GM21619 (cell line): ENCODE measurements at regions not wholly inside any gene's neighbourhood (a gene's known extent, or its start where the extent isn't known, plus 50 kb on each side); places are given as distances from the start of the nearest gene placed in this dataset.

Experiments used
- ATAC-seq: cut with Tn5 transposase; IDR thresholded peaks from one replicate; pipeline ENCODE4 v1.9.1; 2021; ENCODE audit not compliant: unreplicated experiment

DNA sequence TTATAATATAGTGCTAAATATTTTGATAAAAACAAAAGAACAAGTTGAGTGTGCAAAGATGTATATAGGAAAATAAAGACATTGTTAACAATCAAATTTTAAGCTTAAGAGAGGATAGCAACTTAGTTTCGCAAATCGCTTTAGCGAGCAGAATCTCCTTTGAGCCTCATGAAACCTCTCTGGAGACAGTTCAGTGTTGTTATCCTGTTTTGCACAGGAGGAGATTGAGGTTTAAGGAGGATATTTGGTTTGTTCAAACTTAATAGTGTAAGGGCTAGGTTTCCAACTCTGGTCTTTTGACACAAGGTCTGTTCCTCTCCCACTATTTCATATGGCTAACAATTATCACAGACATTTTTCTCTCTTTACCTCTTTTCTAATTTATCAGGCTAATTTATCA, 1848.5 kb upstream of the TENM3 start:
- no peak for ATAC-seq

DNA sequence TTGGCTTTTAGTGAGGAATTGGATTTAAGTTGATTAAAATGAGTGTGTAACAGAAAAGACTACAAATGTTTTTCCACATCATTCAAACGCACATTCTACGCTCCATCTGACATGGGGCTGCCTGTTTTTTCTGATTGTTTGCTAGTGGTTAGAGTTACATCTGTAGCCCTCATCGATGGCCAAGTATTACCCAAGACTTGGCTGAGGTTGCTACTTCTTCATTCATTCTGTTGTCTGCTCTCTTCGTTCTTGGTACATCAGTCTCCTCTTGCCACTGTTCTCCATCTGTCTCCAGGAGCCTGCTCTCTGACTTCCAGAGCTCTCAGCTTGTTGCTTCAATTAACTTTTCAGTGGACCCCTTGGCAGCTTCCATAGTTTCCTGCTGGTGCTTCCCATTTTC, 1844.6 kb upstream of the TENM3 start:
- no peak for ATAC-seq

DNA sequence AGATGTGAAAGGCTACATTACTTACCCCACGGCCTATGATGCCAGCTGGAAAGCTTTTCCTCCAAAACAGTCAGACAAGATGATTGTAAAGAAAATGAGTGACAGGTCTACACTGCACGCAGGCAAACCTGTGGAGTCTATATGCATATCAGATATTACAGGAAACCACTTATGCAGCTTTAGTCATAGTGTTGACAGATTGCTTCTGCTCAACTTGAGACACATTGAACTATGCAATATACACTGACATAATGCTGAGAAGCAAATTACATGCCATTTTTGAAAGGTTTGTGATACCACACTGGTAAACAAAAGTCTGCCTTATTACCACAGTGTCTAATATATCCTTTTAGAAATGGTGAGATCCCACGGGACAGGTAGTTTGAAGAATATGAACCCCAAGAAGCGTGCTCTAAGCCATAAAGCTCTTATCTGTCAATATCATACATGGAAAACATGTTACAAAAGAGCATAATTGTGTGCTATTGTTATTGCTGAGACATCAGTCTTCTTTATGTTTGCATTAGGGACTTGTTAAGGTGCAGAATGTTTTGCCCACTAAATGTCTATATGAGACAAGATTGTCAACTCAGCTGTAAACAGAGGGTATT, 1835.8 kb upstream of the TENM3 start:
- ATAC-seq: no peak

DNA sequence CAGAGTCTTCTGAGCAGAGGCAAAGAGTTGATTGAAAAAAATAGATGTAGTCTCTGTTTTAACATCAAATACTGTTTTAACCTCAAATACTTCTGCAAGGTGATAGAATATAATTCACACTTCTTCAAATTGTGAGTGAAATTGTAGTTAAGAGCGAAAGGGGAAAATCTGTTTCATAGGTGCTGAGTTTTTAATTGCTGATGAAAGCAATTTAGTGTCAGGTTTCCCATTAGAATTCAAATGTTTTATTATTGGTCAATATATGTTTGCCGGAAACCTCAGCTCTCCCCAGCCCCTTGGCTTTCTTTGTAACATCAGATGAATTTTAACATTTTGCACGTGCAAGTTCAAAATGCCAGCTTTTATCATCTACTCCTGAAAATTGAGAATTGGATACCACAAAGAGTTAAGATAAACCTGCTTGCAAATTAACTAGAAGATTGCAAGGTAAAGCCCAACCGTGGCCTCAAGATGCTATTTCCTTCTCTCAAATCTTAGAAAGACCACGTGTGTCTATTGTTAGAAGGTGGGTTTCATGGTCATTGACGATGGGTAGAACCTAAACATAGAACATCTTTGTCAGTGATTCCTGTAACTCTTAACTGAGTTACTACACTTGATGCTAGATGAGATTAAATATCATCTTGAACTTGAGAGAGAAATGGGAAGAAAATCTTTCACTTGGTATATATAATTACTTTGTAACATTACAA, 1824.2 kb upstream of the TENM3 start:
- no peak for ATAC-seq

DNA sequence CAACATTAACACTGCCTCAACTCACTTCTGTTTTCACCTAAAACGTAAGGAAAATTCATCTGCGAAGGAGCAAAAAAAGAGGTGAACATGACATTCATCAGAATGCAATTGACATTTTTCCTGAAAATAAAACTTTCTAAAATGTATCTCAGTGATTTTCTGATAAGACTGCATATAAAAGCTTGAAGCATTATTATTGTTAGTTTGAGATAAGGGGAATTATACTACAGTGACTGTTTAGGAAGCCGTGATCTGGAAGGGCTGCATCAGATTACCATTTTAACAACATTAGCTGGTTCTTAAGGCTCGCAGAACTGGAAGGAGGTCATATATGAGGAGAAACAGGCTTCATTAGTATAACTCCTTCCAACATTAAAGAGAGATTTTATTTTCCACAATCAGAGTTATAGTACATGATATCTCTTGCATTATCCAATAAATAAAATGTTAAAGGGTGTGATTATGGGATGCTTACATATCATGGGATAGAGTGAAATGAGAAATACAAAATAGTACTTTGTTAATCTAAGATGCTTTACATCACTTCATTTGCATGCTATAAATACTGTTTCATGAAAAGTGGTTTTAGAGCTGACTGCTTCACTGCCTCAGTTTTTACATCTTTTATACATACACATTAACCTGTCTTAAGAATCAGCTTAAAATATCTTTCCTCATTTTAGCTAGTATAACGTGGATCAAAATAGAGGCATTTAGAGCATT, 1820.1 kb upstream of the TENM3 start:
- no peak for ATAC-seq

DNA sequence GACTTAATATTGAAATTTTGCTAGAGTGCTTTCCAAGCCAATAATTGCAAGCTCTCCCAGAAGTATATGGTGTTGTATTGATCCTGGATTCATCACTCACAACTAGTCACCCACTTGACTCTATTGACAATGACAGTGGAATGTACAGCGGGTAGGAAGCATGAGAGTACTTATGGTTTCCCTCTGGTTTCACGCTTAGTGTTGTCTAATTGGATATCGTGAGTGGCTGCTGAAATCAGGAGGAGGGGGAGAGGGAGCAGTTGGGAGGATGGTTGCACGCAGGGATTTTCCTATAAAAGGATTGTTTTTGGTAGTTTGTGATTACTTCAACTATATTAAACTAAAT, 1819.5 kb upstream of the TENM3 start:
- ATAC-seq: no peak

DNA sequence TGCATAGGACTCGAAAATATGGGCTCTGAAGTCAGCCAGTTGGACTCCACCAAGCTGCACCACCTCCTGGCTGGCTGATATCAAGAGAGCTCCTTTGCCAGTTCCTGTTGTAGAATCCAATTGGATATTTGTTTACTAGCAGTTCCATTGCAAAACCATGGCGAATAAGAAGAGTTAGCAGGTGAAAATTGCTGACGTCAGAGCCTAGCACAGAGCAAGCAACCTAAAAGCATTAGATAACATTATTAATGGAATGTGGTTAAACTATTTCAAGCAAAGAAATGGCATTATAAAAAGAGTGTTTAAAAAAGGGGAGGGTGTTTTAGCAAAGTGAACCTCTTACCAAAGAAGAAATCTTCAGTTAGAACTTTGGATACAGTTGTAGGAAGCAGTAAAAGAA, 1816.3 kb upstream of the TENM3 start:
- ATAC-seq: no peak

DNA sequence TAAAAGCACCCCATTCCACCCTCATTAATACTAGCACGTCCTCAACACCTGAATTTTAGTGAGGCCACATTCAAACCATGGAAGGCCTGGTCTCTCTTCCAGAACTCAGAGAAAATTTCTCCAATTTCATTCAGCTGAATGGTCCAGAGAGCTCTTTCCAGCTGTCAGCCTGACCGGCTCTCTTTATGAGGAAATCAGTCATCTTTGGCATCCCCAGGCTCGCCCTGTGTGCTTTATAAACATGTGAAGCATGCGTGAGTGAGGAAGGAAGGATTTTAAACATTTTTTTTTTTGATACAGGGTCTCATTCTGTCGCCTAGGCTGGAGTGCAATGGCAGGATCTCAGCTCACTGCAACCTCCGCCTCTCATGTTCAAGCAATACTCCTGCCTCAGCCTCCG, 1812.9 kb upstream of the TENM3 start:
- no peak for ATAC-seq

DNA sequence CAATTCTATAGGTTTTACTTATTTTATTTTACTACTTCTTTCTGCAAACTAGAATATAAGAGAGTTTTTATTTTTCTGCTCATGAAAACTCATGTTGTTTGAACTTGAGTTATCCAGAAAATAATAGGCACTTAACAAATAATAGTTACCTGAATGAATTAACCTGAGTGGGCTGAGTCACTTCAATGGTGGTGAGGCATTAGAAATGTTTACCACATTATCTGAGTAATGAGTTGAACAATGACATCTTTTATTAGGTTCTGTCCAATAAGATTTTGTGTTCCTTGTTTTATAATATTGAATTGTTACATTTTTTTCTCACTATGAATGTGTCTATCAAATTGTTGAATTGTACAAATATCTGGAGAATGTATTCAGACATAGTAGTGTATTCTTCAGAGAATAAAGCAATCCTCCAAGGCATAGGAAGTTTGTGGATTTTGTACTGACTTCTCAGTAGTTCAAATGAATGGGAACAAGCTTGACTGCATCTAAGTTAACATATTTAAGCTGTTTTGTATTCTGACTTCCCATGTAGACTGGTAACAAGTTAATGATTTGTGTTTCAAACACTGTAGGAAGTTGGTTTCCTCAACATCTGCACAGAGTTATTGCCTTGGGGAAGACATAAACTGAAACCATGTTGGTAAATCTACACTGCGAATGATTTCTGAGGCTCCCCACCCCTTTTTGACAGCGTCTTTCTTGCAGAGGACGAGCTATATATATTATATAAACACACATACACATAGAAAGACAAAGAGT, 1808.9 kb upstream of the TENM3 start:
- ATAC-seq: peak; percentile 90

DNA sequence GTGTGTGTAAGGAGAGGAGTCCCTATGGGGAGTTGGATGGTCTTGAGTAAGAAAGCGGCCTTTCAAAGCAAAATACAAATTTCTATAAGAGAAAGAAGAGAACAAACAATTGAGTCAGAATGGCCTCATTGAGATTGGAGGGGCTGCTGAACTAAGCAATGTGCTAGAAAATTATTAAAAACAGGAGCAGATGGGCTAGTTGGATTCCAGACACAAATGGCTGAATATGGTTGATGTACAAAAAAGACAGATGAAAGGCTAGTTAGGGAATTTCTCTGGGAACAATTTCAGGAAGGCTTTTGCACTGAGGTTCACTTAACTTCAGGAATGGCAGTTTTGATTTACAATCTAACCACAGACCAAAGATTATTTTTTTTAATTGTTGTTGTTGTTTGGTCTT, 1806.8 kb upstream of the TENM3 start:
- ATAC-seq: no peak

DNA sequence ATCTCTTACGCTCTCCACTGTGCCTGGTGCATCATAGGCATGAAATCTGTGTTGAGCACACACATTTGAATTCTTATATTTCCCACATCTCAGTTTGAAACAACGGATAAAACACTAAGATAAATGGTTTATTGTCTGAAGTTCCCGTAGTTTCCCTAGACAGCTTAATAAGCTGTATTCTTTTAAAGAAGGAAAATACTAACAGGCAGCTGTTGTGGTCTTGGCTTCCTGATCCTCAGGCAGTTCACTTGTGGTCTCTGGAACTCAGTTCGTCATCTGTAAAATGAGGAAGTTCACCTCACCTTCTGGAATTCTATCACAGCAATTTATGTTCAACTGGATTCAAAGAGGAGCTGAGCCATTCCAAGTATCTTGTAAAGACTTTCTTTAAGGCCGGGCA, 1805.6 kb upstream of the TENM3 start:
- ATAC-seq: no peak

DNA sequence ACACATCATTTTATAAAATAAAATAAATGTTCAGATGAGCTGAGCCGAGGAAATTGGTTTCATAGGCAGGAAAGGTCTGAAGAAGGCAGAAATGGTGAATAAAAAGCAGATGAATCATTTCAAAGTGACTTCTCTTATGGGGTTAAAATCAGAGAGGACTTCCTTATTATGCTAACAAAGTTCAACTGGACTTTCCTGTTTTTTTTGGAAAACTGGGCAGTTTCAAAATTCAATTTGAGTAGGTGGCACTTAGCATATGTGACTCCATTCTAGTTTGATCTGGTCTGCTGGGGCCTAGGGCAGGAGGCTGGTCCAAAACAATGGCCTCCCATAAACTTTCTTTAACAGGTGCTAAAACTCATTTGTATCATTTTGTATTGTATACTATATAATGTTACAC, 1794.9 kb upstream of the TENM3 start:
- ATAC-seq: no peak

DNA sequence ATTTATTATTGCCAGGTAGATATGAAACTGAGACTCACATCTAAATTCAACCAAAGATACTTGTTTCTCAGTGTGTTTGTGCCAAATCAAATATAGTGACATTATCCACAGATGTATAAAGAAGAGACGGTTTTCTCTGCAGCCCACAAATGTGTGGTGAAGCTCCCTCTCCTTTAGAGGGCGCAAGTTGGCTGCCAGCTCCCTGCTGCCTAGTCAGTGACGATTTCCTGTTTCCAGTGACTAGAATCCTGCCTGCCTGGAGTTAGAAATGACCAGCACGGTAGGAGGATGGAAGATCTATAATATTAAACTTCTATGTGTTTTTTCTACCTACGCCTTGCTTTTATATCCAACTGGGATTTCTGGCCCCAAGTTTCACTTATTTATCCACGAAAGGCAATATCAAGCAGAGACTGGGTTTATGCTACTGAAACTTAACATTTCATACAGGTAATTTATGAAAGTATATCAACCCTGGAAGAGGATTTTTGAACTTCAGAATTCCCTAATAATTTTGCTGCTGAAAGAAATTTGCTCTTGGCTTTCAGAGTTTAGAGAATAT, 1793.7 kb upstream of the TENM3 start:
- ATAC-seq: peak; percentile 78

DNA sequence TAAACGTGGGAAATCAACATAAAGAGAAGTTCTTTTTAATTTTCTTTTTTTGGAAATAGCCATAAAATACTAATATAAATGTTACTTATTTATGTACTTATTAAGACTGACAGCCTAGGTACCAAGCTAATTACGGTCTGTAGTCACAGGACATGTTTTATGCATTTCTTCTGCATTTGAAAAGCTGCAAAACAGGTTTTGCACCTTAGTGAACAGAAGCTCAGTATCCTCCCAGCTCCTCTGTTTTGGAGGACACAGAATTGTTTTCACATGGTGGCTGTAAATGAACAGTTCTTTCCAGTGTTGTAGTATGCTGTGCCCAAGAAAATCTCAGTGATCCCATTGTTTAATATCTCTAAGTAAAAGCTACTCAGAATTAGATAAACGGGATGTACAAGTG, 1788.0 kb upstream of the TENM3 start:
- no peak for ATAC-seq

DNA sequence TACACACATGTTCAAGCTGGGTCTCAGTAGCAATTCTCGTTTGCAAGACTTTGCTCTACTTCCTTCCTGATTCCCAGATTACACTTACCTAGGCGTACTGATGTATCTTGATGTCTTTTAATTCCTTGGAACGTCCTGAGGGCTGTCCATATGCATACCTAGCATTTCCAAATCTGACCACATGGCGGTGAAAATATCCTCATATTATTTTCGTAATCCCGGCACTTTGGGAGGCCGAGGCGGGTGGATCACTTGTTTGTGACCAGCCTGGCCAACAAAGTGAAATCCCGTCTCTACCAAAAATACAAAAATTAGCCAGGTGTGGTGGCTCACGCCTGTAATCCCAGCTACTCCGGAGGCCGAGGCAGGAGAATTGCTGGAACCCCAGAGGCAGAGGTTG, 1786.3 kb upstream of the TENM3 start:
- ATAC-seq: no peak

DNA sequence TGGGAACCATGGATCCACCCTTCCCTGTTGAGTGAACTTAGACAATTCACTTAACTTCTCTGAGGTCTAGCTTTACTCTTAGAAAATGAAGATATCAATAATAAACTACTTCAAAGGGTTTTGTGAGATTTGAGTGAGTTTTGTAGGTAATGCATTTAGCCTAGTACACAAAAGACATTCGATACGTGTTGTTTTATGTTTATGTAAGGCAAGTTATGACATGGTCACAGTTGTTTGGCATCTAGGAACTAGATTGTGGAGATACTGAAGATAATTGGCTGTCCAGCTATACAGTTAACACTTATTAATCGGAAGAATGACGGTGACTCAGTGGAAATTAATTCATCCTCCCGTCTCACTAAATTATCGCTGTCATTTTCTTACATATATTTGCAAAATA, 1781.1 kb upstream of the TENM3 start:
- no peak for ATAC-seq

DNA sequence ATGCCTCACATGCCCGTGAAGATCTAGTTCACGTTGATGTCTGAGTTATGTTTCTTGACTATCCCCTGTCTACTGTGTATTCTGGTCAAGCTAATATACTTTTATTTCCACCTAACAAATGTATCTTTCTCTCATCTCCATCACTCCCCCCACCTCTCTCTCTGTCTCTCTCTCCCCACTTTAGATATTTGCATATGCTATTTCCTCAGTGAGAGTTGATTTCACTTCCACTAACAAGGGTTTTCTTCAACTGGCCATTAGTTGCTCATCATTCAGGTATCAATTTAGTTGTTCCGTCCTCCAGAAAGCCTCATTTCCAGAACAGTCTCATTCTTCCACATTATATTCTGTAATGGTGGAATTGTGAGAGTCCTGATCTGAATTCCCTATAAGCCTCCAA, 1777.8 kb upstream of the TENM3 start:
- ATAC-seq: no peak

DNA sequence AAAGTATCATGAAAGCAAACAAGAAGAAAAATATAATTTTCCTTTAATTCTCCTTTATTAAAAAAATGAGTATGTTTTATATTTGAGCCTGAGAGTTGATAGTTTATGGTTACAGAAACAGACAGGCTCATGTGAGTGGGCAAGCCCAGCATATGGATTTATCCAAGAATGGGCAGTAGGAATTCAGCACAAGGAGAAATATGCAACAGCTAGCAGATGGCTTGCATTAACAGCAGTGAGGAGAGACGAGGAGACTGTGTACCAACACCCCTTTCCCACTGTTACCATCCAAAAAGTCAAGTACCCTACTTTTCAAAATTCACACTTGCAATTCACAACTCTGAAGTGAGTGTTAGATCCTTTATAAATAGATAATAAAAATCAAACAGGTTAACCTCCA, 1760.2 kb upstream of the TENM3 start:
- no peak for ATAC-seq

DNA sequence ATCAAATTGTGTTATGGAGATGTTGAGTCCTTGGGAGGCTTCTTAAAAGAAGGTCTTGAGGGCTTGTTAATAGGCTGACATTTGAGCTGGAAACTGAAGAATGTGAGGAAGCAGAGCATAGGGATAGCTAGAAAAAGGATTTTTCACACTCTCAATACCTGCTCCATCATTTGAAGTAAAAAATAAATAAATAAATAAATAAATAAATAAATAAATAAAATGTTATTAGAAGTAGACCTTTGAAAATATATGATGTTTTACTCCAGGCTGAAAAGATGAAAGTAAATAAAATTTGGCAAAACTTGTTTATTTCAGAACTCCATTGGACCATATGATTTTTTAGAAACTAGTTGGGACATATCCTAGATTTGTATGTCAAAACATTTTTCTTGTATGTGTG, 1757.8 kb upstream of the TENM3 start:
- no peak for ATAC-seq

DNA sequence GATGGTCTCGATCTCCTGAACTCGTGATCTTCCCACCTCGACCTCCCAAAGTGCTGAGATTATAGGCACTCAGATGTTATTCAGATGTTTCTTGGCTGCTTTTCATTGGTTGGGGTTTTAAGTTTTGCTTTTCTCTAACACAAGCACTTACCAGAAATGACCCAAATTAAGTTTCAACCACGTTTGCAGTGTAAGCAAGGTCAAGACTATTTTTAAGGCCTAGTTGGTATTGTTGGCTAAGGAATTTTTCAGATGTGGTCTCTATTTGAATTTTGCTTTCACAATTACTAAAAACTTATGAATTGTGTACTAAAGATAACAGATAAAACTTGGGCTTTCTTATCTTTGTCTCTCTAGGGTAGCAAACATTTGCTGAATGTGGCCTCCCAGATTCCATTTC, 1756.9 kb upstream of the TENM3 start:
- no peak for ATAC-seq

DNA sequence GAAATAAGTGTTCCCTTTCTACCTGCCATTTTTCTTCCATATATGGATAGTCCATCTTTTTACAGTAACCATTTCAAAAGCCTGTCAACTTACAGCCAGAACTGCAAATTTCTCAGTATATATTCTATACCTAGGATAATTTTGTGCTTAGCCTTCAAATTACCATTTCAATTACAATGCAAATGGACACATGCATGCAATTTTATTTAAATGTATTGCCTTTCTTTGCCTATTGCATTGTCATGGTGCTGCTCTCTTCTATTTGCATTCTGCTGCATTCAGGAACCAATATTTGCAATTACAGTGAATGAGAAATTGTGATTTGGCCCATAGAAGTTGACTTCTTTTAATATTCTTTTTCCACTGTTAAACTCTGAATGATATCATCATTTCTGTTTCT, 1753.4 kb upstream of the TENM3 start:
- ATAC-seq: no peak

DNA sequence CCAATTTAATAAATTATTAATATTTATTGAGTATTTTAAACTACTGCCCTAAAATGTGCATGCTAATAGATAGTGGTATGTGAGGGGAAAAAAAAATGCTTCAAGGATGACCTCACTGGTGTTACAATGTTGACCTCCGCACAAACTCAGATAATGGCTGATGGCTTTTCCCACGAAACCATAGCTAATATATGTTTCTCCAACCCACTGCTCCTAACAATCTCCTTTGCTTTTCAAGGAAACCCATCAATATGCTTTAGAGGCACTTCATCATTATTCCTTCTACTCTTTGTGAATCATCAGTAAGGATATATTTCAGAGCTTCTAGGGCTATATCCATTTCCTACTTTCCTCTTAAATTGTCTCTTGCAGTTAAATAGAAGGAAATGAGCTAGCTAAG, 1752.0 kb upstream of the TENM3 start:
- ATAC-seq: no peak
